IgD-negative memory B cell (primary cell): ENCODE measurements at regions not wholly inside any gene's neighbourhood (a gene's known extent, or its start where the extent isn't known, plus 50 kb on each side); places are given as distances from the start of the nearest gene placed in this dataset.

Source experiments
- H3K27ac Mint-ChIP-seq, 3 donors: one replicate each; pipeline ENCODE4 v1.8.0; 2020 to 2022; ENCODE audit warnings: mild to moderate bottlenecking in 3 of 3, mixed read lengths in 3 of 3, moderate library complexity in 1 of 3
- H3K27me3 Mint-ChIP-seq: one replicate; pipeline ENCODE4 v1.8.0; 2021; ENCODE audit warnings: mixed read lengths
- H3K36me3 Mint-ChIP-seq: one replicate; pipeline ENCODE4 v1.8.0; 2020; ENCODE audit warnings: mild to moderate bottlenecking, mixed read lengths
- H3K4me1 Mint-ChIP-seq, 3 donors: one replicate each; pipeline ENCODE4 v1.8.0; 2020 to 2022; ENCODE audit warnings: mixed read lengths in 3 of 3, mild to moderate bottlenecking in 1 of 3
- H3K4me3 Mint-ChIP-seq, 4 donors: one replicate each; pipeline ENCODE4 v1.8.0; 2020 to 2022; ENCODE audit warnings: mild to moderate bottlenecking in 4 of 4, mixed read lengths in 4 of 4, moderate library complexity in 3 of 4
- H3K9me3 Mint-ChIP-seq, 3 donors: one replicate each; pipeline ENCODE4 v1.8.0; 2020 to 2021; ENCODE audit warnings: mixed read lengths in 3 of 3, mild to moderate bottlenecking in 1 of 3

DNA sequence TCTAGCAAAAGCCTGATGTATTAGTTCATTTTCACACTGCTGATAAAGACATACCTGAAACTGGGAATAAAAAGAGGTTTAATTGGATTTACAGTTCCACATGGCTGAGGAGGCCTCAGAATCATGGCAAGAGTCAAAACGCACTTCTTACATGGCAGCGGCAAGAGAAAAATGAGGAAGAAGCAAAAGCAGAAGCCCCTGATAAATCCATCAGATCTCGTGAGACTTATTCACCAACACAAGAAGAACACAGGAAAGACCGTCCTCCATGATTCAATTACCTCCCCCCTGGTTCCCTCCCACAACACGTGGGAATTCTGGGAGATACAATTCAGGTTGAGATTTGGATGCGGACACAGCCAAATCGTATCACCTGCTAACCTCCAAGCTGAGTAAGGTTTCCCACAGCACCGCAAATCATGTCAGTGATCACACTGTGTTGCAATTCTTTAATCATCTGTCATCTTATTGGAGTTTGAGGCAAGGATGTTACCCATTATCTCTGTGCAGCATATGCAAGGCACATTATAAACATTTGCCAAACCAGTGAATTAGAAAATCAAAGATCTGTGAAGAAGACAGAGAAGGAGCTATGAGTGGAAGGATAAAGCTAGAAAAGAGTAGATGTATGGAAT is 128.5 kb downstream of the ZNF281 start:
- Mint-ChIP-seq H3K36me3 (no peaks in the 10 kb centered on the region), H3K9me3 (peaks cover 0 to 1% (median 0%) of the 10 kb centered on the region in 3 donors), H3K27me3 (peaks cover 2% of the 10 kb centered on the region), H3K27ac (no peak overlapping the region), H3K4me1 (peaks cover 6 to 20% (median 6%) of the 10 kb centered on the region in 3 donors), H3K4me3 (no peak overlapping the region)

DNA sequence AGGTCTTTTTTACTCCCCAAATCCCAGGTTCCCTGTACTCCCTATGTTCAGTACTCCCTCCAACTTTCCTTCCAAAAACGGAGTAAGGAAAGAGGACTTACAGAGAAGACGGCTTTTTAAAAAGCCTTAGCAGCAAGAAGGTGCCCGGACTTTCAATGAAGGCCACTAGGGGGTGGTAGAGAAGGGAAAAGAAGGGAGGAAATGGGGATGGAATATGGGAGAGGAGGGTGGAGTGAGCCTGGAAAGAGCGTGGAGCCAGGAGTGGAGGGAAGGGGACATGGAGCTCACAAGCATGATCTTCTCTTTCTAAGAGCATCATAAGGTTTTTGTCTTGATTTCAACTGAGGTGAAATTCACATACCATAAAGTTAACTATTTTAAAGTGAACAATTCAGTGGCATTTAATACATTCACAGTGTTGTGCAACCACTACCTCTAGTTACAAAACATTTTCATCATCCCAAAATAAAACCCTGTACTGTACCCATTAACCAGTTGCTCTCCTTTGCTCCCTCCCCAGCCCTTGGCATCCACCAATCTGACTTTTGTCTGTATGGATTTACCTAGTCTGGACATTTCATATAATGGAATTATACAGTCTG is 129.9 kb downstream of the ZNF281 start:
- Mint-ChIP-seq H3K27me3 (peaks cover 2% of the 10 kb centered on the region), H3K4me3 (no peak overlapping the region), H3K9me3 (peaks cover 0 to 1% (median 0%) of the 10 kb centered on the region in 3 donors), H3K36me3 (no peaks in the 10 kb centered on the region), H3K27ac (no peak overlapping the region), H3K4me1 (peaks cover 0 to 9% (median 3%) of the 10 kb centered on the region in 3 donors)

GRCh38 chr1:200275816-200276453 is 133.9 kb downstream of the ZNF281 start:
- H3K4me3 Mint-ChIP-seq = no peak overlapping the region
- H3K4me1 Mint-ChIP-seq = peaks cover 0 to 5% (median 1%) of the 10 kb centered on the region in 3 donors
- H3K36me3 Mint-ChIP-seq = no peaks in the 10 kb centered on the region
- H3K27ac Mint-ChIP-seq = no peak overlapping the region
- peaks cover 4% of the 10 kb centered on the region for H3K27me3 Mint-ChIP-seq
- H3K9me3 Mint-ChIP-seq = peaks cover 0 to 1% (median 0%) of the 10 kb centered on the region in 3 donors

DNA sequence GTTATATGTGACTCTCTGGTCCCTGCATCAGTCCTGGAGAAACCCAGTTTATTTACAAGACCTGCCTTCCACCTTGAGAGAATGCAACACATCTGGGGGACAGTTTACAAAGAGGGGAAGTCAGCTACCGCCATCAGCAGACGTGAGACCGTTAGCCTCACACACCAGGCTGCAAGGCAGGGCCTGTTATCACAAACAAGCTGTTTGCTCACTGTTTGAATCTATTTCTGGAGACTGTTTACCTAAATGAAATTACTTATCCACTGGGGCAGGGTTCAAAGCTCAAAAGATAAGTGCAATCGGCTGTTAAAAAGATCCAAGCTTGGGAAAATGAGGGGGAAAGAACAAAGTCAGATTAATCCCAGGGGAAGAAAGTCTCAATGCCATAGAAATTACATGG is 134.4 kb downstream of the ZNF281 start:
- H3K4me3 Mint-ChIP-seq = no peak overlapping the region
- H3K4me1 Mint-ChIP-seq = peaks cover 0 to 5% (median 1%) of the 10 kb centered on the region in 3 donors
- H3K36me3 Mint-ChIP-seq = no peaks in the 10 kb centered on the region
- no peak overlapping the region for H3K27ac Mint-ChIP-seq
- H3K9me3 Mint-ChIP-seq = peaks cover 0 to 1% (median 0%) of the 10 kb centered on the region in 3 donors
- peaks cover 4% of the 10 kb centered on the region for H3K27me3 Mint-ChIP-seq

DNA sequence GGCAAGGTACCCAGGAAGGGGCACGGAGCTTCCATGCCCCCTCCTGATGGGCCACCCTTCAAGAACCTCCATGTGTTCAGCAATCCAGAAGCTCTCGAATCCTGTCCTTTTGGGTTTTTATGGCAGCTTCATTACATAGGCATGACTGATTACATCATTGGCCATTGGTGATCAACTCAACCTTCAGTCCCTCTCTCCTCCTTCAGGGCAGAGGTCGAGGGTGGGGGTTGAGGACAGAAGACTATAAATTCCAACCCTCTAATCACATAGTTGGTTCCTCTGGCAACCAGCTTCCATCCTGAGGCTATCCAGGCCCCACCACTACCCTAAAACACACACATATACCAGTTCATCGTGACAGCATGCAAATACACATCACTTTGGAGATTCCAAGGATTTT is 135.7 kb downstream of the ZNF281 start:
- Mint-ChIP-seq H3K4me1 (peaks cover 0 to 5% (median 0%) of the 10 kb centered on the region in 3 donors), H3K4me3 (no peak overlapping the region), H3K27me3 (peaks cover 4% of the 10 kb centered on the region), H3K27ac (no peak overlapping the region), H3K36me3 (no peaks in the 10 kb centered on the region), H3K9me3 (no peaks in the 10 kb centered on the region)

DNA sequence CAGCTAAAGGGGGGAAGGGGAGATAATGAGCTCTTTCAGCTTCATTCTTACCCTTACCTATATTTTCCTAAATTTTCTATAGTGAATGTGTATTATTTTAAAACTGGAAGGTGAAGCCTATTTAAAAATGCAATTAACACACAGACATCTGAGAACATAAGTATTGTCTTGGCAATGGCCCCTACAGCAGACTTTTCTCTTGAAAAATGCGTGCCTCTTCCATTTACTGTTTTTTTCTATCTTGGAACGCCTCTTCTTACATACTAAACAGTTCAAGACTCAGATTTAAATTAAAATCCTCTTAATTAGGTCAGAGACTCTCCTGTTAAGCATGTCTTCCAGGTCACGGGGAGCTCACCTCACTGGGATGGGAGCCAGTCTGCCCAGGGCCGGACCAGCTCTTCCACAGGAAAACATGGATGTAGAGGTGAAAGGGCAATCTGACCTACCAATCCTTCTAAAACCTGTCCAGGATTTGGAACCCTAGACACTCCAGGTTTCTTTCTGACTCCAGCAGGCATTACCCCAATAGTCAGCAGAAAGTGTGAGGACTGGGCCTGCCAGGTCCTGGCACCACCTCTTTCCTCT is 137.3 kb downstream of the ZNF281 start:
- H3K9me3 Mint-ChIP-seq = no peaks in the 10 kb centered on the region
- peaks cover 0 to 5% (median 0%) of the 10 kb centered on the region in 3 donors for H3K4me1 Mint-ChIP-seq
- peaks cover 2% of the 10 kb centered on the region for H3K27me3 Mint-ChIP-seq
- no peak overlapping the region for H3K27ac Mint-ChIP-seq
- no peak overlapping the region for H3K4me3 Mint-ChIP-seq
- H3K36me3 Mint-ChIP-seq = no peaks in the 10 kb centered on the region

DNA sequence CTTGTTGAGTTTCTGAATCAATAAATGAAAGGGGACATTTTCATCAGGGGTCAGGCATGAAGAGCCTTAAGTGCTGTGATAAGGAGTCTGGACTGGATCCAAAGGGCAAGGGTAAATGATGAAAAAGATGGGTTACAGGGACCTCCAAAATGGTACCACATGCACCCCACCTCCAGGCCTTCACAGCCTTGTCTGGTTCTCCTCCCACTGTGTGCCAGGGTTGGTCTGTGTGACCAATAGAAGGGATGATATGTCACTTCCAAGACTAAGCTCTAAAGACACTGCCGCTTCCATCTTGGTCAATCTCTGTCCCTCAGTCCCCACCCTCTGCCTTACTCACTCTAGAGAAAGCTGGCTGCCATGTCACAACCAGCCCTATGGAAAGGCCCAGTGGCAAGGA is 140.6 kb downstream of the ZNF281 start:
- Mint-ChIP-seq H3K27ac (no peak overlapping the region), H3K4me3 (no peak overlapping the region), H3K27me3 (peaks cover under 1% of the 10 kb centered on the region), H3K4me1 (peaks cover 0 to 5% (median 4%) of the 10 kb centered on the region in 3 donors), H3K36me3 (no peaks in the 10 kb centered on the region), H3K9me3 (no peaks in the 10 kb centered on the region)

DNA sequence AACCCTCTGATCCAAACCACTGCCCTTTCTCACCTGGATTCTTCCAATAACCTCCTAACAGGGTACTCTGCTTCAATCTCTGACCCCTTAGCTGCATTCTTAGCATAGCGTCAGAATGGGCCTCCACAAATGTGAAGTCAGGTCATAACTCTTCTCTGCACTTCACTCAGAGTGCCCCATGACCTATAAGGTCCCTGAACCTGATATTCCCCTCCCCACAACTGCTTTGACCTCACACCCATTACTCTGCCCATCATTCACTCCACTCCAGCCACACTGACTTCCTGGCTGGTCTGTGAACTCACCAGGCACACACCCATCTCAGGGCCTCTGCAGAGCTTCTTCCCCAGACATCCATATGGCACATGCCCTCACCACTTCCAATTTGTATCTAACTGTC is 141.9 kb downstream of the ZNF281 start:
- Mint-ChIP-seq H3K36me3 (no peaks in the 10 kb centered on the region), H3K9me3 (no peaks in the 10 kb centered on the region), H3K27ac (no peak overlapping the region), H3K4me3 (no peak overlapping the region), H3K4me1 (peaks cover 0 to 5% (median 4%) of the 10 kb centered on the region in 3 donors), H3K27me3 (no peaks in the 10 kb centered on the region)

GRCh38 chr1:200267458-200267857 is 142.4 kb downstream of the ZNF281 start:
- H3K27ac Mint-ChIP-seq = no peak overlapping the region
- no peaks in the 10 kb centered on the region for H3K9me3 Mint-ChIP-seq
- no peaks in the 10 kb centered on the region for H3K36me3 Mint-ChIP-seq
- peaks cover 1 to 5% (median 4%) of the 10 kb centered on the region in 3 donors for H3K4me1 Mint-ChIP-seq
- no peak overlapping the region for H3K4me3 Mint-ChIP-seq
- H3K27me3 Mint-ChIP-seq = no peaks in the 10 kb centered on the region

GRCh38 chr1:200266871-200267270 is 143.0 kb downstream of the ZNF281 start:
- Mint-ChIP-seq H3K27me3 (no peaks in the 10 kb centered on the region), H3K9me3 (no peaks in the 10 kb centered on the region), H3K4me3 (no peak overlapping the region), H3K36me3 (no peaks in the 10 kb centered on the region), H3K27ac (no peak overlapping the region), H3K4me1 (peaks cover 4 to 6% (median 5%) of the 10 kb centered on the region in 3 donors)

- no peaks in the 10 kb centered on the region for H3K9me3 Mint-ChIP-seq
- H3K27me3 Mint-ChIP-seq = no peaks in the 10 kb centered on the region
- H3K27ac Mint-ChIP-seq = no peak overlapping the region
Measured at GRCh38 chr1:200265881-200266280, 144.0 kb downstream of the ZNF281 start.

DNA sequence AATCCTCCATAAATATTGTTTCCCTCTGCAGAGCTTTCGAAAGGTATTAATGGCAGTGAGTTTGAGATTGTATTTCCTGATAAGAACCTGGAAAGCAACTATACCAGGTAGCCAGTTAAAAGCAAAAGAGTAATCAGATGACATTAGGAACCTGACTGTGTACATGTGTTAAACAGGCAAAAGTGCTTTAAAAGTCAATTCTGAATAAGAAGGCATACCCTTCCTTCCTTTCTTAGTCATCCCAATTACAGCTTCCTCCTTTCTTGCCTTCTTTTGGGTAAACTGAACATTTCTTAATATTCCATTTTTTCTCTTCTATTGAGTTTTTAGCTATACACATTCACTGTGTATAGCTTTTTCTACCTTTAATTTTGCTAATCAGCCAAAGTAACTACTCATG is 144.7 kb downstream of the ZNF281 start:
- H3K36me3 Mint-ChIP-seq = no peaks in the 10 kb centered on the region
- no peaks in the 10 kb centered on the region for H3K27me3 Mint-ChIP-seq
- H3K4me1 Mint-ChIP-seq = peaks cover 4 to 6% (median 5%) of the 10 kb centered on the region in 3 donors
- no peak overlapping the region for H3K4me3 Mint-ChIP-seq
- no peak overlapping the region for H3K27ac Mint-ChIP-seq
- no peaks in the 10 kb centered on the region for H3K9me3 Mint-ChIP-seq

More at GRCh38 chr1:200265881-200266280, 144.0 kb downstream of the ZNF281 start:
- Mint-ChIP-seq H3K4me1 (peaks cover 4 to 6% (median 5%) of the 10 kb centered on the region in 3 donors), H3K4me3 (no peak overlapping the region), H3K36me3 (no peaks in the 10 kb centered on the region)

GRCh38 chr1:200263203-200263602 is 146.6 kb downstream of the ZNF281 start:
- peaks cover 0 to 6% (median 6%) of the 10 kb centered on the region in 3 donors for H3K4me1 Mint-ChIP-seq
- no peaks in the 10 kb centered on the region for H3K9me3 Mint-ChIP-seq
- no peaks in the 10 kb centered on the region for H3K36me3 Mint-ChIP-seq
- H3K27ac Mint-ChIP-seq = no peak overlapping the region
- no peak overlapping the region for H3K4me3 Mint-ChIP-seq
- no peaks in the 10 kb centered on the region for H3K27me3 Mint-ChIP-seq

GRCh38 chr1:200262326-200262965 is 147.4 kb downstream of the ZNF281 start:
- Mint-ChIP-seq H3K27ac (no peak overlapping the region), H3K27me3 (no peaks in the 10 kb centered on the region), H3K4me1 (peaks cover 0 to 6% (median 6%) of the 10 kb centered on the region in 3 donors), H3K9me3 (no peaks in the 10 kb centered on the region), H3K4me3 (no peak overlapping the region), H3K36me3 (no peaks in the 10 kb centered on the region)
